Mammary epithelial cell (primary cell): ENCODE measurements at regions not wholly inside any gene's neighbourhood (a gene's known extent, or its start where the extent isn't known, plus 50 kb on each side); places are given as distances from the start of the nearest gene placed in this dataset.
"Not testable (repeated sequence)": the region's sequence is repeated elsewhere in the genome, so short reads cannot be mapped to it uniquely, and the experiment has no call there.

ENCODE experiments used
- CTCF ChIP-seq, 2 donors: IDR thresholded peaks in 1 of 2; conservative IDR thresholded peaks in 1 of 2; 2 replicates each; pipeline ENCODE4 v1.5.1; 2011 to 2012; ENCODE audit warnings: inconsistent platforms in 2 of 2, low read length in 2 of 2, mild to moderate bottlenecking in 2 of 2, control low read depth in 1 of 2, low read depth in 1 of 2; ENCODE audit not compliant: insufficient read depth in 1 of 2; ENCODE audit errors: extremely low read depth in 1 of 2
- EZH2 ChIP-seq: IDR thresholded peaks from 2 replicates; pipeline ENCODE4 v1.6.1; 2012; ENCODE audit warnings: low read length, inconsistent platforms, borderline replicate concordance

- not testable (repeated sequence) for TF ChIP-seq CTCF (conservative IDR thresholded peaks at IDR 0.05 in 1 of 2, IDR thresholded peaks at IDR 0.05 in 1 of 2; ENCODE audit: extremely low read depth in 1 of 2, insufficient read depth in 1 of 2, low read depth in 1 of 2, low read length in 2 of 2); EZH2
These were observed 138.2 kb downstream of the NPIPB11 start for GRCh38 chr16:29268348-29268747.
